ENCODE measurements at regions not wholly inside any gene's neighbourhood (a gene's known extent, or its start where the extent isn't known, plus 50 kb on each side); places are given as distances from the start of the nearest gene placed in this dataset.
"Not testable (repeated sequence)": the region's sequence is repeated elsewhere in the genome, so short reads cannot be mapped to it uniquely, and the experiment has no call there.

- H3K4me1 Mint-ChIP-seq; DNase-seq; H3K36me3 Mint-ChIP-seq; H3K4me3 Mint-ChIP-seq; CTCF ChIA-PET; H3K9me3 Mint-ChIP-seq (ENCODE audit: low read depth); ATAC-seq; H3K27ac Mint-ChIP-seq; H3K27me3 Mint-ChIP-seq: not testable (repeated sequence)
These were observed 1213.1 kb downstream of the SUCLG1 start for GRCh38 chr2:83245806-83246537.

DNA sequence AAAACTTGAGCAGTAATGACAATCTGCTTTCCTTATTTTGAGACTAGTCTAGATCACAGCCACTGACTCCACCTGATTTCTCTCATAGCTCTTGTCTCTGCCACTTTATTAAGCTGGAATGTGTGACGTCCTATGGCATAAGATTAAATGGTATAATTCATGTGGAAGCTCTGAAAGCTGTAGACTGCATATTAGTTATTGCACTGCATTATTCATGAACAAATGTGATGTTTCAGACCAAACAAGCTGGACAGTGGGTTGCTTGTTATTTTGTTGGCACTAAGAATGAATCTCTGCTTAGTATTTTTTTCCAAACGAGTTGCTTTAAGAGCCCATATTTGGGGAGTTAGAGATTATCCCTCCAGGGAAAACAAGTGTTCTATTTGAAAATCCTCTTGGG, 1218.5 kb downstream of the SUCLG1 start:
- CTCF ChIA-PET = no interaction called here
- no peak for ATAC-seq

DNA sequence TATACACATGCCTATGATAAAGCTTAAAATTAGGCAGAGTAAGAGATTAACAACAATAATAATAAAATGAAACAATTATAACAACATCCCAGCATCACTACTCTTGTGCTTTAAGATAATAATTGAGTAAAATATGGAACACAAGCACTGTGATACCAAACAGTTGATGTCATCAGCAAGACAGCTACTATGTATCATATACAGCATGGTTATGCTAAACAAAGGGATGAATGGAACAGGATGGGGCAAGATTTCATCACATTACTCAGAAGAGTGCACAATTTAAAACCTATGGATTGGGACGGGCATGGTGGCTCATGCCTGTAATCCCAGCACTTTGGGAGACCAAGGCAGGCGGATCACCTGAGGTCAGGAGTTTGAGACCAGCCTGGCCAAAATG, 1221.0 kb downstream of the SUCLG1 start:
- CTCF ChIA-PET = no interaction called here
- Mint-ChIP-seq H3K4me1 (no peaks in the 10 kb centered on the region), H3K4me3 (no peak overlapping the region), H3K27ac (no peak overlapping the region), H3K27me3 (no peaks in the 10 kb centered on the region), H3K36me3 (no peaks in the 10 kb centered on the region), H3K9me3 (ENCODE audit: low read depth) (peaks cover 4% of the 10 kb centered on the region)
- DNase-seq (no peak), ATAC-seq (no peak)

More for the DNA sequence above, 1218.5 kb downstream of the SUCLG1 start:
- no peak for DNase-seq
- H3K27ac Mint-ChIP-seq = no peak overlapping the region
- peaks cover 2% of the 10 kb centered on the region for H3K9me3 Mint-ChIP-seq (ENCODE audit: low read depth)
- no peaks in the 10 kb centered on the region for H3K4me1 Mint-ChIP-seq
- H3K4me3 Mint-ChIP-seq = no peak overlapping the region
- no peaks in the 10 kb centered on the region for H3K36me3 Mint-ChIP-seq
- H3K27me3 Mint-ChIP-seq = no peaks in the 10 kb centered on the region

DNA sequence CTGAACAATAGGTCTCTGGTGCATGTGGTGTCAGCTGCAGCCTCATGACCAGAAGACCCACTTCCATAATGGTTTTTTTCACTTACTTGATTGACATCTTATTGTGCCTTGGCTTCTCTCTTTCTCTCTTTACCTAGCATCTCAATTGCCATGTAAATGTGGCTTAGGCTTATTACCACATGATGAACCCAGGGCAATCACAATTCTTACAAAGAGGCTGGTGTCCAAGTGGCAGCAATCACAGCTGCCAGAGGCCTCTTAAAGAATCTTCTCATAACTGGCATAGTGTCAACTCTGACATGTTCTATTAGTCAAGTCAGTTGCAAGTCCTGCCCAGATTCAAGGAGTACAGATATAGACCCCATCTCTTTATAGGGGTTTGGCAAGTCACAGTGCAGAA, 1224.8 kb downstream of the SUCLG1 start:
- H3K27me3 Mint-ChIP-seq = no peaks in the 10 kb centered on the region
- DNase-seq (no peak), ATAC-seq (no peak)
- peaks cover 4% of the 10 kb centered on the region for H3K9me3 Mint-ChIP-seq (ENCODE audit: low read depth)
- no peak overlapping the region for H3K27ac Mint-ChIP-seq
- H3K4me1 Mint-ChIP-seq = no peaks in the 10 kb centered on the region
- no peaks in the 10 kb centered on the region for H3K36me3 Mint-ChIP-seq
- CTCF ChIA-PET = no interaction called here
- H3K4me3 Mint-ChIP-seq = no peak overlapping the region

DNA sequence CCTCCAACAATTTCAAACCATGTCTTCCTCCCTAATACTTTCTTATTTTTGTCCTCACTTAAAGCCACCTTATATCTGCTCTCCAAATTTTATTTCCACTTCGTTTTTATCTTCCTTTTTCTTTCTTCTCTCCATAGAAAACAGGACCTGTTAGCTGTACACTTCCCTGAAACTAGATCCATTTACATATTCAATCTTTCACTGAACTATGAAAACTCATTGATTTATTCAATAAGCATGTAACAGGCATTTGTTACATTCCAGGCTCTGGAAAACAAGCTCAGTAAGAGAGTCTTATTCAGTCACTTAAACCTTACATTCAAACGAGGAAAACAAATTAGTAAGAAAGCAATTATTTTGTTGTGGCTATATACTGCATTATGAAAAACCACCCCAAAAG, 1225.3 kb downstream of the SUCLG1 start:
- no peak overlapping the region for H3K27ac Mint-ChIP-seq
- no peaks in the 10 kb centered on the region for H3K27me3 Mint-ChIP-seq
- no peak overlapping the region for H3K4me3 Mint-ChIP-seq
- H3K9me3 Mint-ChIP-seq (ENCODE audit: low read depth) = peaks cover 4% of the 10 kb centered on the region
- DNase-seq = no peak
- CTCF ChIA-PET = no interaction called here
- no peak for ATAC-seq
- no peaks in the 10 kb centered on the region for H3K4me1 Mint-ChIP-seq
- no peaks in the 10 kb centered on the region for H3K36me3 Mint-ChIP-seq

DNA sequence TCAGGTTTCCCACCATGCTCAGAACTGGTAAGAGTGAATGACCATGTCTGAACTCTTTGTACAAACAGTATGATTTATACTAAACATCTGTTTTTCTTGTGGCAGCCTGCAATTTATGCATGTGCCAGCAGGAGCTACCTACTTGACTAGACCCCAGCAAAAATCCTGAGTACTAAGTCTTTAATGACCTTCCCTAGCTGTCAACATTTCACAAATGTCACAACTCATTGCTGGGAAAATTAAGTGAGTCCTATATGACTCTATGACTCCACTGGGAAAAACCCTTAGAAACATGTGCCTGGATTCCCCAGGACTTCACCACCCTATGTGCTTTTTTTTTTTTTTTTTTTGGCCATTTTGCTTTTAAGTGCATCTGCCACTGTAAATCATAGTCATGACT, 1225.8 kb downstream of the SUCLG1 start:
- CTCF ChIA-PET = no interaction called here
- no peak overlapping the region for H3K27ac Mint-ChIP-seq
- DNase-seq = no peak
- H3K9me3 Mint-ChIP-seq (ENCODE audit: low read depth) = peaks cover 4% of the 10 kb centered on the region
- H3K4me3 Mint-ChIP-seq = no peak overlapping the region
- no peaks in the 10 kb centered on the region for H3K36me3 Mint-ChIP-seq
- no peak for ATAC-seq
- H3K4me1 Mint-ChIP-seq = no peaks in the 10 kb centered on the region
- H3K27me3 Mint-ChIP-seq = no peaks in the 10 kb centered on the region

GRCh38 chr2:83229443-83229842, 1229.6 kb downstream of the SUCLG1 start:
- Mint-ChIP-seq H3K27ac (no peak overlapping the region), H3K36me3 (no peaks in the 10 kb centered on the region), H3K4me3 (no peak overlapping the region), H3K27me3 (no peaks in the 10 kb centered on the region), H3K4me1 (no peaks in the 10 kb centered on the region), H3K9me3 (ENCODE audit: low read depth) (peaks cover 2% of the 10 kb centered on the region)
- ATAC-seq = no peak
- no peak for DNase-seq
- CTCF ChIA-PET = no interaction called here

GRCh38 chr2:83224591-83225200, 1234.4 kb downstream of the SUCLG1 start:
- ATAC-seq (no peak), DNase-seq (no peak)
- H3K27me3 Mint-ChIP-seq = no peaks in the 10 kb centered on the region
- H3K27ac Mint-ChIP-seq = no peak overlapping the region
- H3K9me3 Mint-ChIP-seq (ENCODE audit: low read depth) = no peaks in the 10 kb centered on the region
- CTCF ChIA-PET = no interaction called here
- no peaks in the 10 kb centered on the region for H3K36me3 Mint-ChIP-seq
- no peaks in the 10 kb centered on the region for H3K4me1 Mint-ChIP-seq
- no peak overlapping the region for H3K4me3 Mint-ChIP-seq

DNA sequence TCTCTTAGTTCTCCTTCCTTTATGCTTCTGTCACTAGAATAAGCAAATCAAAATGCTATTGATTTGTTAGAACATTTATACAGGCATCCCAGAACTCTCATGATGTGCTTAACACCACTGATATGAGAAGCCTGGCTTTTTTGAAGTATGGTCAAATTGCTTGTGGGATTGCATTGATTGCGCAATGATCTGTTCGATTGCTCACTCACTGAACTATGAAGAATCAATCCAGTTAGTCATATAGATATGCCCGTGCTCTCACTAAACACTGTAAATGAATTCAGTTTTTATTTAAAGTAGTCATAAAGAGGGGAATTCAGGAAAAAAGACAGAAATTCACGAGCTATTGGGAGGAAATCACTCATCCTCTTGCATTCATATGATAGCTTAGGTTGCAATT, 1237.8 kb downstream of the SUCLG1 start:
- CTCF ChIA-PET = no interaction called here
- ATAC-seq = no peak
- no peak for DNase-seq
- peaks cover 4% of the 10 kb centered on the region for H3K9me3 Mint-ChIP-seq (ENCODE audit: low read depth)
- no peak overlapping the region for H3K4me3 Mint-ChIP-seq
- H3K27ac Mint-ChIP-seq = no peak overlapping the region
- no peaks in the 10 kb centered on the region for H3K27me3 Mint-ChIP-seq
- H3K36me3 Mint-ChIP-seq = no peaks in the 10 kb centered on the region
- H3K4me1 Mint-ChIP-seq = no peaks in the 10 kb centered on the region

GRCh38 chr2:83217854-83218253, 1241.2 kb downstream of the SUCLG1 start:
- no peaks in the 10 kb centered on the region for H3K4me1 Mint-ChIP-seq

GRCh38 chr2:83196225-83196624, 1262.9 kb downstream of the SUCLG1 start:
- H3K4me3 Mint-ChIP-seq = no peak overlapping the region
- H3K36me3 Mint-ChIP-seq = no peaks in the 10 kb centered on the region
- H3K9me3 Mint-ChIP-seq (ENCODE audit: low read depth) = peaks cover 2% of the 10 kb centered on the region
- no peak for DNase-seq
- no peak overlapping the region for H3K27ac Mint-ChIP-seq
- CTCF ChIA-PET = no interaction called here
- no peak for ATAC-seq
- no peaks in the 10 kb centered on the region for H3K27me3 Mint-ChIP-seq
- H3K4me1 Mint-ChIP-seq = no peaks in the 10 kb centered on the region

More at GRCh38 chr2:83217854-83218253, 1241.2 kb downstream of the SUCLG1 start:
- H3K27ac Mint-ChIP-seq = no peak overlapping the region
- H3K36me3 Mint-ChIP-seq = no peaks in the 10 kb centered on the region
- peaks cover 7% of the 10 kb centered on the region for H3K9me3 Mint-ChIP-seq (ENCODE audit: low read depth)
- H3K27me3 Mint-ChIP-seq = no peaks in the 10 kb centered on the region
- H3K4me3 Mint-ChIP-seq = no peak overlapping the region
- CTCF ChIA-PET = no interaction called here
- DNase-seq (no peak), ATAC-seq (no peak)

DNA sequence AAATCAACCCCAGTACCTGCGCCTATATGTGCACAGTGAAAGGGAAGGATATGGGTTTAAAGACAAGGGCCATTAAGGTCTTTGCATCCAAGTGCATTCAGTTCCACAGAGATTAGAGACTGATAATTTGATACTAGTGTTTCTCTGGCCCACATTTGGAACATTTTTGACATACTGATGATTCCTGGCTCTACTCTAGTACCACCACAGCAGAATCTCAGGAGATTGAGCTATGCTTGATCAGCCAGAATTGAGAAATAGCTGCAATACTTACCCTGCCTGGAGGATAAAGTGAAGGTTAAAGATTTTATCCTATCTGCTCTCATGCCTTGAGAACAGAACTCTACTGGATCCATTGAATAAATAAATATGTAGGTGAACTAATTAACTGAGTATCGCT, 1267.8 kb downstream of the SUCLG1 start:
- CTCF ChIA-PET = no interaction called here
- no peak for DNase-seq
- Mint-ChIP-seq H3K4me3 (no peak overlapping the region), H3K27me3 (no peaks in the 10 kb centered on the region), H3K36me3 (no peaks in the 10 kb centered on the region), H3K27ac (no peak overlapping the region), H3K4me1 (no peaks in the 10 kb centered on the region), H3K9me3 (ENCODE audit: low read depth) (no peaks in the 10 kb centered on the region)
- ATAC-seq = no peak

DNA sequence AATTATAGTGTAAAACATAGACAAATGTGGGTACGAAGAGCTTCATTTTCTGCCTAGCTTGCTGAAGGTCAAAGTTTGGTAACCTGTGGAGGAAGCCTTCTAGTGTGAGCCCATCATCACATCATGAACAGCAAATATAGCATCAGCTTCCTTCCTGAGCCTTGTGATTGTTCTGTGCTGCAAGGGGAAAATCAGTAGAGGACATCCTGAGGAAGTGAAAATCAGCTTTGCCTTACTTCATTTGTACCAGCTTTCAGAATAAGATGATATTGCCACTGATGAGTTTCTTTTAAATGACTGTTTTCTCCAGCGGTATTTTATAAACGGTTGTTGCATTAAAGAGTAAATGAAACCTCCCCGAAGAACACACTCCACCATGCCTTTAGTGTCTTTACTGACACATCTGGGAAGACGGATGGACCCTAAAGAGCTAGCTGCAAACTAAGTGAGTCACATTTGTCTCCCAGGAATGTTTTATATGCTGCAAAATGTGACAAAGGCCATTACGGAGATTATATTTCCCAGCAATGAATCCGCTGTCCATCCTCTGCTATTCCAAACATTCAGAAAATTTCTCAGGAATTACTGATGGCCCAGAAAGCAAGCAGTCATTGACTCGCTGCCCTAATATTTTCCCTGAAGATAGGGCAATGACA, 1272.8 kb downstream of the SUCLG1 start:
- Mint-ChIP-seq H3K9me3 (ENCODE audit: low read depth) (peaks cover 8% of the 10 kb centered on the region), H3K4me3 (no peak overlapping the region), H3K36me3 (no peaks in the 10 kb centered on the region), H3K27me3 (no peaks in the 10 kb centered on the region), H3K27ac (no peak overlapping the region), H3K4me1 (no peaks in the 10 kb centered on the region)
- ATAC-seq (no peak), DNase-seq (no peak)
- CTCF ChIA-PET = no interaction called here

GRCh38 chr2:83180862-83181530, 1278.1 kb downstream of the SUCLG1 start:
- H3K9me3 Mint-ChIP-seq (ENCODE audit: low read depth) = peaks cover 10% of the 10 kb centered on the region
- H3K27ac Mint-ChIP-seq, ATAC-seq, DNase-seq, H3K4me1 Mint-ChIP-seq, H3K4me3 Mint-ChIP-seq, H3K27me3 Mint-ChIP-seq, H3K36me3 Mint-ChIP-seq, CTCF ChIA-PET: not testable (repeated sequence)

Data from activated CD8-positive, alpha-beta memory T cell treated with anti-CD3 and anti-CD28 coated beads, Interleukin-2, amount 10 ng/mL, durations not matched to agents 7 days and 5 days (primary cell).